Panc1 (cell line): ENCODE measurements at regions not wholly inside any gene's neighbourhood (a gene's known extent, or its start where the extent isn't known, plus 50 kb on each side); places are given as distances from the start of the nearest gene placed in this dataset.
"Not testable (repeated sequence)": the region's sequence is repeated elsewhere in the genome, so short reads cannot be mapped to it uniquely, and the experiment has no call there.

Experiments used
- ATAC-seq: fragments of 200-7000 bp; cut with Tn5 transposase; 2 replicates; pipeline ENCODE4 v1.9.1; 2020; ENCODE audit warnings: mild to moderate bottlenecking, moderate library complexity
- BruUV-seq: library from RNA; stranded (reverse); fragments of 400-500 nt; replicated peaks from 2 replicates; lab custom pipeline; 2021; lab: Mats Ljungman, UMichigan
- CTCF ChIA-PET: fragments of 300-600 bp; sonication (Branson Sonifier 250); formaldehyde crosslinking; loops from one replicate; lab custom pipeline; 2022; ENCODE audit warnings: antibody characterized with exemption; lab: Charles Lee
- POLR2A ChIA-PET: fragments of 300-600 bp; sonication (Branson Sonifier 250); formaldehyde crosslinking; loops from one replicate; lab custom pipeline; 2022; ENCODE audit warnings: antibody characterized with exemption; lab: Charles Lee
- DNase-seq: peaks from one replicate; pipeline ENCODE4 v3.0.0-alpha.2; 2010; ENCODE audit warnings: low read depth, low spot score
- H3K27ac ChIP-seq: 2 replicates; pipeline ENCODE4 v1.5.1; 2011; ENCODE audit warnings: mild to moderate bottlenecking, low read length, inconsistent platforms
- H3K27me3 ChIP-seq: fragments of 200-500 bp; sonication (Bioruptor generic); 2 replicates; pipeline ENCODE4 v1.6.0; 2014; ENCODE audit warnings: low read length, inconsistent platforms; ENCODE audit not compliant: control insufficient read depth, insufficient read depth
- H3K36me3 ChIP-seq: fragments of 200-500 bp; sonication (Bioruptor generic); 2 replicates; pipeline ENCODE4 v1.5.1; 2014; ENCODE audit warnings: inconsistent platforms, mild to moderate bottlenecking, low read length, moderate library complexity; ENCODE audit not compliant: control insufficient read depth, insufficient read depth
- H3K4me1 ChIP-seq: 2 replicates; pipeline ENCODE4 v1.5.1; 2011; ENCODE audit warnings: inconsistent platforms, mild to moderate bottlenecking, low read length, moderate library complexity; ENCODE audit not compliant: control insufficient read depth, insufficient read depth
- H3K4me3 ChIP-seq, 2 experiments: 2 replicates each; pipeline ENCODE4 v1.5.1; 2011 to 2012; ENCODE audit warnings: low read depth in 2 of 2, low read length in 2 of 2, mild to moderate bottlenecking in 2 of 2, inconsistent platforms in 1 of 2, moderate library complexity in 1 of 2
- H3K9me3 ChIP-seq: fragments of 200-500 bp; sonication (Bioruptor generic); 2 replicates; pipeline ENCODE4 v1.5.1; 2014; ENCODE audit warnings: low read depth, mild to moderate bottlenecking, inconsistent platforms, low read length, moderate library complexity; ENCODE audit not compliant: control insufficient read depth, insufficient read depth
- CTCF ChIP-seq: fragments of 450-650 bp; IDR thresholded peaks from 2 replicates; pipeline ENCODE4 v1.5.1; 2017; ENCODE audit warnings: mild to moderate bottlenecking
- POLR2AphosphoS5 ChIP-seq: IDR thresholded peaks from 2 replicates; pipeline ENCODE4 v1.6.1; 2012; ENCODE audit warnings: mild to moderate bottlenecking, low read depth, low read length, moderate library complexity
- REST ChIP-seq, 2 experiments: IDR thresholded peaks; 2 replicates each; pipeline ENCODE4 v1.6.1; 2011 to 2012; ENCODE audit warnings: low read depth in 2 of 2, control low read depth in 1 of 2, low read length in 1 of 2, mild to moderate bottlenecking in 1 of 2, moderate library complexity in 1 of 2; ENCODE audit not compliant: insufficient read depth in 1 of 2
- SIN3A ChIP-seq: IDR thresholded peaks from 2 replicates; pipeline ENCODE4 v1.6.1; 2012; ENCODE audit warnings: low read depth, mild to moderate bottlenecking, low read length, moderate library complexity, borderline replicate concordance; ENCODE audit not compliant: insufficient read depth
- TCF7L2 ChIP-seq: IDR thresholded peaks from 2 replicates; pipeline ENCODE4 v1.6.1; 2011; ENCODE audit warnings: mild to moderate bottlenecking, low read depth, low read length, inconsistent platforms
- in situ Hi-C: cut with HindIII; loops from 2 replicates; pipeline ENCODE4 v1.10.0; 2016; ENCODE audit warnings: low sequenced_read_pairs, low pct_unique_long_range_greater_than_20kb
- intact Hi-C: fragments of 100-400 bp; cut with micrococcal nuclease; formaldehyde crosslinking; loops from one replicate; pipeline ENCODE4 v1.10.0; 2022; ENCODE audit not compliant: unreplicated experiment

GRCh38 chr10:30528429-30528786 lies 94.4 kb downstream of the MAP3K8 start:
- TF ChIP-seq REST (IDR thresholded peaks at IDR 0.05; ENCODE audit: insufficient read depth in 1 of 2, low read depth in 2 of 2, low read length in 1 of 2) (no peak), SIN3A (no peak), POLR2AphosphoS5 (no peak), TCF7L2 (no peak), CTCF (no peak)
- no peaks in the 10 kb centered on the region for H3K27me3 ChIP-seq
- H3K9me3 ChIP-seq: no peaks in the 10 kb centered on the region
- H3K36me3 ChIP-seq: no peaks in the 10 kb centered on the region
- H3K4me1 ChIP-seq: no peaks in the 10 kb centered on the region
- POLR2A ChIA-PET: interaction anchor here (0.6 kb wide), 1 partner anchor 62 kb away, joined by 4 read pairs; no protein-coding TSS in a partner anchor
- DNase-seq (no peak), ATAC-seq (no peak)
- intact Hi-C loops (no loop called here), in situ Hi-C loops (no loop called here)
- H3K4me3 ChIP-seq: no peak overlapping the region
- no TSS peak for BruUV-seq
- CTCF ChIA-PET: no interaction called here
- no peak overlapping the region for H3K27ac ChIP-seq

GRCh38 chr10:30527623-30528428 lies 93.8 kb downstream of the MAP3K8 start:
- ATAC-seq (no peak), DNase-seq (no peak)
- in situ Hi-C loops (no loop called here), intact Hi-C loops (no loop called here)
- Histone ChIP-seq H3K27me3 (no peaks in the 10 kb centered on the region), H3K4me3 (no peak overlapping the region), H3K9me3 (no peaks in the 10 kb centered on the region), H3K27ac (no peak overlapping the region), H3K36me3 (no peaks in the 10 kb centered on the region), H3K4me1 (no peaks in the 10 kb centered on the region)
- TF ChIP-seq POLR2AphosphoS5 (no peak), REST (IDR thresholded peaks at IDR 0.05; ENCODE audit: insufficient read depth in 1 of 2, low read depth in 2 of 2, low read length in 1 of 2) (no peak), TCF7L2 (no peak), CTCF (no peak), SIN3A (no peak)
- ChIA-PET POLR2A (interaction anchor here (0.6 kb wide), 1 partner anchor 62 kb away, joined by 4 read pairs; no protein-coding TSS in a partner anchor), CTCF (no interaction called here)
- no TSS peak for BruUV-seq

- H3K27me3 ChIP-seq, intact Hi-C loops, POLR2A ChIA-PET, CTCF ChIA-PET, in situ Hi-C loops, H3K4me1 ChIP-seq, H3K36me3 ChIP-seq, H3K9me3 ChIP-seq, H3K4me3 ChIP-seq, BruUV-seq, ATAC-seq, H3K27ac ChIP-seq, DNase-seq: not testable (repeated sequence)
Observed at GRCh38 chr10:30522661-30523078, 88.7 kb downstream of the MAP3K8 start.
